Calu3 (cell line): ENCODE measurements at regions not wholly inside any gene's neighbourhood (a gene's known extent, or its start where the extent isn't known, plus 50 kb on each side); places are given as distances from the start of the nearest gene placed in this dataset.

Source experiments
- BruUV-seq: library from RNA; stranded (reverse); fragments of 400-500 nt; replicated peaks from 2 replicates; lab custom pipeline; 2021; lab: Mats Ljungman, UMichigan
- CTCF ChIA-PET: fragments of 300-600 bp; sonication (Branson Sonifier 250); formaldehyde crosslinking; loops from one replicate; lab custom pipeline; 2022; ENCODE audit warnings: antibody characterized with exemption; lab: Charles Lee
- DNase-seq: peaks from one replicate; pipeline ENCODE4 v3.0.0; 2022
- H3K27ac Mint-ChIP-seq: one replicate; pipeline ENCODE4 v1.8.0; 2022; ENCODE audit warnings: mixed read lengths; ENCODE audit not compliant: unreplicated experiment
- H3K27me3 Mint-ChIP-seq: one replicate; pipeline ENCODE4 v1.8.0; 2022; ENCODE audit warnings: mixed read lengths; ENCODE audit not compliant: unreplicated experiment
- H3K36me3 Mint-ChIP-seq: one replicate; pipeline ENCODE4 v1.8.0; 2022; ENCODE audit warnings: mild to moderate bottlenecking, moderate library complexity, mixed read lengths; ENCODE audit not compliant: insufficient read depth, unreplicated experiment
- H3K4me1 Mint-ChIP-seq: one replicate; pipeline ENCODE4 v1.8.0; 2022; ENCODE audit warnings: mild to moderate bottlenecking, low read depth, mixed read lengths; ENCODE audit not compliant: unreplicated experiment
- H3K4me3 Mint-ChIP-seq: one replicate; pipeline ENCODE4 v1.8.0; 2022; ENCODE audit warnings: mild to moderate bottlenecking, low read depth, moderate library complexity, mixed read lengths; ENCODE audit not compliant: unreplicated experiment
- H3K9me3 Mint-ChIP-seq: one replicate; pipeline ENCODE4 v1.8.0; 2022; ENCODE audit warnings: low read depth, mixed read lengths; ENCODE audit not compliant: unreplicated experiment
- CTCF ChIP-seq: fragments of 200-600 bp; IDR thresholded peaks from one replicate; pipeline ENCODE4 v1.8.0; 2022; ENCODE audit warnings: antibody characterized with exemption; ENCODE audit not compliant: unreplicated experiment
- intact Hi-C: fragments of 100-400 bp; cut with micrococcal nuclease; formaldehyde crosslinking; loops from one replicate; pipeline ENCODE4 v1.10.0; 2022; ENCODE audit not compliant: unreplicated experiment

- Mint-ChIP-seq H3K9me3 (no peaks in the 10 kb centered on the region), H3K27ac (no peak overlapping the region), H3K36me3 (no peaks in the 10 kb centered on the region), H3K27me3 (no peaks in the 10 kb centered on the region), H3K4me1 (no peaks in the 10 kb centered on the region), H3K4me3 (no peak overlapping the region)
- intact Hi-C loops, result no loop called here
- no TSS peak for BruUV-seq
- DNase-seq, result no peak
- CTCF ChIA-PET, result no interaction called here
- no peak for TF ChIP-seq CTCF
These were observed 290.0 kb upstream of the SEMA3A start for GRCh38 chr7:84484502-84485079.

GRCh38 chr7:84482476-84482875 is 287.9 kb upstream of the SEMA3A start:
- H3K4me1 Mint-ChIP-seq, result no peaks in the 10 kb centered on the region
- H3K27me3 Mint-ChIP-seq, result no peaks in the 10 kb centered on the region
- no peaks in the 10 kb centered on the region for H3K9me3 Mint-ChIP-seq
- intact Hi-C loops, result no loop called here
- CTCF ChIA-PET, result interaction anchor here (0.6 kb wide), 1 partner anchor 1536 kb away, joined by 5 read pairs; no protein-coding TSS in a partner anchor
- DNase-seq, result no peak
- no peak overlapping the region for H3K27ac Mint-ChIP-seq
- no peak for TF ChIP-seq CTCF
- no peak overlapping the region for H3K4me3 Mint-ChIP-seq
- no TSS peak for BruUV-seq
- no peaks in the 10 kb centered on the region for H3K36me3 Mint-ChIP-seq

GRCh38 chr7:84479059-84479458 is 284.5 kb upstream of the SEMA3A start:
- intact Hi-C loops, result loop anchor here (10.0 kb wide), 1 partner anchor 546 kb away; no protein-coding TSS in a partner anchor
- no peak for TF ChIP-seq CTCF
- Mint-ChIP-seq H3K9me3 (no peaks in the 10 kb centered on the region), H3K4me3 (no peak overlapping the region), H3K4me1 (no peaks in the 10 kb centered on the region), H3K27ac (no peak overlapping the region), H3K36me3 (no peaks in the 10 kb centered on the region), H3K27me3 (no peaks in the 10 kb centered on the region)
- no TSS peak for BruUV-seq
- CTCF ChIA-PET, result no interaction called here
- no peak for DNase-seq

GRCh38 chr7:84477786-84478478 is 283.3 kb upstream of the SEMA3A start:
- no peak for DNase-seq
- CTCF ChIA-PET, result interaction anchor here (0.7 kb wide), 1 partner anchor 698 kb away, joined by 3 read pairs; no protein-coding TSS in a partner anchor
- Mint-ChIP-seq H3K4me1 (no peaks in the 10 kb centered on the region), H3K27me3 (no peaks in the 10 kb centered on the region), H3K27ac (no peak overlapping the region), H3K9me3 (no peaks in the 10 kb centered on the region), H3K36me3 (no peaks in the 10 kb centered on the region), H3K4me3 (no peak overlapping the region)
- TF ChIP-seq CTCF, result no peak
- BruUV-seq, result no TSS peak
- intact Hi-C loops, result loop anchor here (10.0 kb wide), 1 partner anchor 547 kb away; no protein-coding TSS in a partner anchor
